UCSD-AML1 (cell line): ENCODE measurements at regions not wholly inside any gene's neighbourhood (a gene's known extent, or its start where the extent isn't known, plus 50 kb on each side); places are given as distances from the start of the nearest gene placed in this dataset.
"Not testable (repeated sequence)": the region's sequence is repeated elsewhere in the genome, so short reads cannot be mapped to it uniquely, and the experiment has no call there.

Source experiments
- DNase-seq: peaks from one replicate; lab custom pipeline; 2025; ENCODE audit not compliant: unreplicated experiment; lab: John Stamatoyannopoulos, UW

DNA sequence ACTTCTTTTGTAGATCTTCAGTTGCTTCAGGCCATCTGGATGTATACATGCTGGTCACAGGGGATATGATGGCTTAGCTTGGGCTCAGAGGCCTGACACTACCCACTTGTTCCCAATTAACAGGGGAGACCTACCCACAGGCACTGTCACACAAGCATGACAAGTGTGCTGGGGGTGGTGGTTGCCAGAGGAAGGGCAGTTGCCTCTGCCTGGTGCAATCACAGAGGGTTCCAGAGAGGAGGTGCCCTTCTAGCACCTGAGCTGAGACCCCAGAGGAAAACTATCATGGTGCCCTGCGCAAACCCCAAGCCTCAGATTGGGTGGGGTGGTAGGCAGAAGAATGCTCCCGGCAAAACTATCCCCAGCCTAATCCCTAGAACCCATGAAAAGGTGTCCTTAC lies 65.6 kb upstream of the NANOS1 start:
- DNase-seq = no peak

DNA sequence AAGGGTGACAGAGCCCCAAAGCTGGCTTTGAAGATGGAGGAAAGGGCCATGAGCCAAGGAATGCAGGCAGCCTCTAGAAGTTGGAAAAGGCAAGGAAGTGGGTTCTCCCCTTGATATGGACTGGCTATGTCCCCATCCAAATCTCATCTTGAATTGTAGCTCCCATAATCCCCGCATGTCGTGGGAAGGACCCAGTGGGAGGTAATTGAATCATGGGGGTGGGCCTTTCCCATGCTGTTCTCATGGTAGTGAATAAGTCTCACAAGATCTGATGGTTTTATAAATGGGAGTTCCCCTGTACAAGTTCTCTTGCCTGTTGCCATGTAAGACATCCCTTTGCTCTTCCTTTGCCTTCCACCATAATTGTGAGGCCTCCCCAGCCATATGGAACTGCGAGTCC lies 65.0 kb upstream of the NANOS1 start:
- not testable (repeated sequence) for DNase-seq

DNA sequence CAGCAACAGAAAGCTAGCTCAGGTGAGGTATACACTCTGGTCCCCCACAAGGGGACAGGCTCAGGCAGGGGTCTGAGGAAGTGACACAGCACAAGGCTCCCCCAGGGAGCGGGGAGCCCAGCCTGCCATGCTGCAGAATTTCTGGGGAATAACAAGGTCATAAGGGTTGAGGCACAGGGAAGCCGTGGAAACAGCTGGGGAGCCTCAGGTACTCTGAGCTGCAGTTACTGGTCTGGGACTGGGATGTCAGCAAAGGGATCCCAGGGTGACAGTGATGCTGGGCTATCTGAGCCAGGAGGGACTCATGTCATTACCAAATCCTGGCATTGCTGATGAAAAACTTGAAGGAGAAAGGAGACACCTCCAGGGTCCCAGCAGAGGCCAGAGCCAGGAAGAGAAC lies 64.4 kb upstream of the NANOS1 start:
- no peak for DNase-seq

DNA sequence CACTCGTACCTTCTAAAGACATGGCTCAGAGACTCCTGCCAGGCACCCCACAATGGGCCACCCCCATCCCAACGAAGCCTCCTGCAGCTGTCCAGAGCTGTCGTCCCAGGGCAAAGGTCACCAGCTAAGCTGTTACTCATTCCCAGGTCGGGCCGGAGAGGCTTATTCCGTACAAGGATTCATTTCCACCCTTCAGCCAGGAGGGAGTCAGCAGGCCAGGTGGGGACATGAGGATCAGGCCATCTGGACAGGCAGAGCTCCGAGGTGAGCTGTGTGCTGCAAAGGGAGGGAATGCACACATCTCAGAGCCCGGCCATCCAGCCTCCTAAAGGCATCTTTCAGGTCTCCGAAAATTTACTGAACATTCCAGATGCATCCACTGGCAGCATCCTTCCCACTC lies 63.9 kb upstream of the NANOS1 start:
- DNase-seq = no peak

DNA sequence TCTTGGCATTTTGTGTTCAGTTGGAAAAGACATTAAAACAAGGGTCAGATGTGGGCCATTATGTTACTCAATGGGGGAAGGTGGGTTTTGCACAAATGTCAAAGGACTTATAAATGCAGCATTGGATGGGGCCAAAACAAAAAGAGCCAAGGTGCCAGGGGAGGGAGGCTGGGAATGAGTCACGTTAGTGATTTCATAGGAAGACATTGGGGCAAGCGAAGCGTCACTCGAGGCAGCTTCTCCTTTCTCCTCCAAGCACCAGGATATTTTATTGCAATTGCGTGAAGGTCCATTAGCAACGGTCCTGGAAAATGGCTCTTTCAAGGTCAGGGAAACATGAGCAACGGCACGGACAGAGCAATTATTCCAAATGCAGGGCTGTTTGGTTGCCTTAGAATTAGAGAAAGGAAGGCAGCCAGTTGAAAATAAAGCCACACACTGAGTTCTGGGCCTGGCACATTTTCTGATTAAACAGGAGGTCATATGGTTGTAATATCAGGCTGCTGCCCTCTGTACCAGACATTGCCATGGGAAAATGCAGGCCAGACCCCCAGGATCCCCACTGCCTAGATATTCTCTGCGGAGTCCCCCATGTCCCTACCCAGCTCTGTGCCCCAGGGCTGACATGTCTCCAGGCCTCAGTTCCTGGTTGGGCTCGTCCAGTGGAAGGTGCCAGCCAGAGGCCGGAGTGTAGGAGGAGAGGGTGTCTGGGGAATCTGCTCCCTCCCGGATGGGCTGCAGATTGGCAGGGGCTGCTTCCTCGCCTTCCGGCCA lies 63.3 kb upstream of the NANOS1 start:
- DNase-seq = no peak

DNA sequence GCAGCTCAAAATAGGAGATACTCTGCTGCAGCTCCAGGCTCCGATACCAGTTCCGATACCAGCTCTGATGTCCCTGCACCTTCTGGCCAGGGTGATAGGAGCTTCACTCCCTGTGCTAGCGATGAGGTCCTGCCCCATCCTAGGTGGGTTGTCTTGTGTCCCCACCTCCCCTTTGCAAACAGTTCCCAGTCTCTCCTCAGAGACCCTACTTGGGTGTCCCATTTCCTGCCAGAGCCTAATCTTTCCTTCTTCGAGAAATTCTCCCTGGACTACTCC lies 62.7 kb upstream of the NANOS1 start:
- DNase-seq = no peak

DNA sequence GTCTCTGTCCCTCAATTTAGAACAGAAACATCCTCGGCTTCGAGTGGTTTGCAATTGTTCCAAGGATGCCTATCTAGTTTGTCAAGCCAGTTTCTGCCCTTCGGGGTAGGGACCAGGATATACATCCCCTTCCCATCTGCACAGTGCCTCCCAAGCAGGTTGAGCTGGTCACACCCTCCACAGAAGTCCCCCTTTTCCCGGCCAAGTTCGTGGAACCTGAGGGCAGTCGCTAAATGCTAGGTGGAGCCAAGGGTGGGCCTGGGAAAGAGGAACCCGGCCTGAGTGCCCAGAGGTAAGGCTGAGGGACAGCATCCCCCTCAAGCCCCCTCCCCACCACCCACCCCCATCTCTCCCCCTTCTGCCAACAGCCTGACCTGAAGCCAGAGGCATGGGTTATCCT lies 62.4 kb upstream of the NANOS1 start:
- no peak for DNase-seq

DNA sequence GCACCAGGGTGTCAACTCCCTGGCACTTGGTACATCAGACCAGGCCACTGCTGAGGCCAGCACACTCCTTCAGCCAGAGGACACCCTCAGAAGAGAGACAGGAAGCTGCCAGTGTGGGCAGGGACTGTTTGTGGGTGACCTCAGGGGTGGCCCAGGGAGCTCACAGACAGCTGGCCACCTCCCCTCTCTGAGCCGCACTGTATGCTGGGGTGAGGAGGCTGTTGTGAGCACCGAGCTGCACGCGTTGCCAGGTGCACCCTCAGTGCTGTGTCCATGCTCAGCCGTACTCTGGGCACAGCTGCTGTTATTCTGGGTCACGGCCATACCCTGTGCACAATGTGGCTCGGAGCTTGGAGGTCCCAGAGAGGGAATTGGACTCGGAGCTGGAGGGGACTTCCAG lies 61.5 kb upstream of the NANOS1 start:
- DNase-seq = no peak

DNA sequence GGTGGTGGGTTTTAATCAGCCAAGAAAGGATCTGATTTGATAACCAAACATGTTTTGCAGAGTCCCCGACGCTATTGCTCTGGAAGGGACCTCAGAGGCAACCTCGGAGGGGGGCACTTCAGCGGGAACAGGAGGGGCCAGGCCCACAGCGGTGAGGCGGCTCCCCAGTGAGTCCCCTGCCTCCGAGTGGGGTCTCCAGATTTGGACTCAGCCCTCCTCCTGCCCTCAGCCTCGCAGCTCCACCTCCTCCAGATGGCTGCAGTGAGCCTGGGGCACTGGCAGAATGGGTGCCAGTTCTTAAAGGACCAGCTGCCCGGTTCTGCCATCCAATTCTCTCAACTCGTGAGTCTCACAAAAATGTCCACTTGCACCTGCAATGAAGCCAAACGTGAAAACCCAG lies 61.0 kb upstream of the NANOS1 start:
- no peak for DNase-seq

DNA sequence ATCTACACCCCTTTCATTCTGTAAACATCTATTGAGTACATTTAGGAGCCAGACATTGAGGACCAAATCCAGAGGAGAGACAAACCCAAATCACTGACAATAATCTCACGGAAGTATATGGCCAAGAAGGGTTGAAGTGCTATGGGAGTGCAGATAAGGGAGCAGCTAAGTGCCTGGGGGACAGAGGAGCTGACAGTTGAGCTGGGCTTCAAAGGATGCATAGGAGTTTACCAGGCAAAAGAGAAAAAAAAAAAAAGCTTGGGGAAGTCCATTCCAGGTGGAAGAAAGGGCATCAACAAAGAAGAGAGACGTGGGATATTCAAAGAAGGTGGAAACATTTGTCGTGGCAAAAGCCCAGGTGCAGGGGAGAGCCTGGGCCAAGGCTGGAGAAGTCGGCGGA lies 60.5 kb upstream of the NANOS1 start:
- no peak for DNase-seq

DNA sequence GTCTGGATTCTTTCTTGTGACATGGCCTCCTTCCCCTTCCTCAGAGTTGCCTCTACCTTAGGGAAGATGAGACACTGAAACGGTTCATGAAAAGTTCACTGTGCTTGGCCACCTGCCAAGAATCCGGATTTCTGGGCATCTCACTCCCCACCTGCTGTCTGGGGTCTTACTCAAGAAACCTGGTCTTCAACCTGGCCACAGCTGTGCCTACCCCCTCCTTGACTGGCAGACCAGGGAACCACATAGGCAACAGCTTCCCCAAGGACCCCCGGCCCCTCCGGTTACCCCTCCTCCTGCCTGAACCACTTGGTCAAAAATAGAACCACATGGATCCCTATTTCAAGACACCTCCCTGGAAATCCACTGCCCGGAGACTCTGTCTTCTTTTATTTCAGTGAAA lies 58.7 kb upstream of the NANOS1 start:
- DNase-seq = no peak

DNA sequence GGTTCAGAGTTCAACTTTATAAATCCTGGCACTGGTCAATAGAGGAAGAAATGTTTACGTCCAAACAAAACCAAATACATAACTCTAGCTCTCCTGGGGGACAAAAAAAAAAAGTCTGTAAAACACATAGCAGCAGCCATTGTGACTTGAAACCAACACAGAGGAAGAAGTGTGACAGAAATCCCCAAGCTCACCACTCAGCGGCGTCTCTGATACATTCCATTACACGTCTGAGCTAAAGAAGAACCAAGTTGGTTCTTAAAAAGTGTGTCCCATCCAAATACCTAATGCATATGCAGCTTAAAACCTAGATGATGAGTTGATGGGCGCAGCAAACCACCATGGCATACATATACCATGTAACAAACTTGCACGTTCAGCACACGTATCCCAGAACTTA lies 58.3 kb upstream of the NANOS1 start:
- DNase-seq = no peak

DNA sequence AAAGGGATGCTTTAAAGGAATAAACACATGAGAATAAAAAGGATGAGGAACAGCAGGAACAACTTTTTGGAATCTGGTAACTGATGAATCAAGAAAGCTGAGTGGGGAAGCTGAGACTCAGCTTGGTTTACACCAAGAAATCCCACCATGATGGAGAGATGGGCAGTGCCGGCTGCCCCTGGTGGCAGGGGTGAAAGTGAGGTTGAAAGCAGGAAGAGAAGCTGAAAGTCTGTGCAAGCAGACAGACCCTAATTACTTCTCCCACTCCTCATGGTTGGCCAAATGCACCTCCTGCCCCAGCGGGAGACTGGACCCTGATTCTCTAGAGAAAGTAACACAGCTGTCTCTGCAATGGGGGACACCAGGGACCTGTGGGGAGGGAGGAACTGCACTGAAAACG lies 57.6 kb upstream of the NANOS1 start:
- DNase-seq = no peak

DNA sequence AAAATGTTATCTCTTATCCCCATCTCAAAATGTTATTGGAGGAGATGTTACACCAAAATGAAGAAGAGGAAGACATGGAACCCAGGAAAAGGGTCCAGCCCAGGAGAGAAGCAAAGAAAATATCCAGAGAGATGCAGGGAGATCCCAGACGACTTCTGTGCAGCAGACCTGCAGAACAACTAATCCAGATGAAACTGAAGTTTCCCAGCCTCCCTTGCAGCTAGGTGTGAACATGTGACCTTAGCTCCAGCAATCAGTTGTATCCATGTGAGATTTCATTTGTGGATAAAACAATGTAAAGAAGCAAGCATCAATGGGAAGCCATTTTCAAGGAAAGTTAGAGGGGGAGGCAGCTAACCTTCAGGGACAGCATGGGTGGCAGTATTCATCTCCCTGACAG lies 55.8 kb upstream of the NANOS1 start:
- DNase-seq = no peak

DNA sequence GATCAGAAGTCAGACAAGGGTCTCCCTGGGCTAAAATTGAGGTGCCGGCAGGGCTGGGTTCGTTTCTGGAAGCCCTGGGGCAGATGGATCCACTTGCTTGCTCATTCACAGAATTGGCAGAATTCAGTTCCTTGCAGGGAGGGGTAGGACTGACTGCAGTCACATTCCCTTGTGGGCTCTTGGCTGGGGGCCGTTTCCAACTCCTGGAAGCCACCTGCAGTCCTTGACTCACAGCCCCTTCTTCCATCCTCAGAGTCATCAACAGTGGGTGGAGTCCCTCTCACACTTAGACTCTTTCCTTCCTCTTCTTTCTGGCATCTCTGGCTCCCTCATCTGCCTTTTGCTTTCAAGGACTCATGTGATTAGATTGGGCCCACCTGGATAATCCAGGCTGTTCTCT lies 54.6 kb upstream of the NANOS1 start:
- no peak for DNase-seq

DNA sequence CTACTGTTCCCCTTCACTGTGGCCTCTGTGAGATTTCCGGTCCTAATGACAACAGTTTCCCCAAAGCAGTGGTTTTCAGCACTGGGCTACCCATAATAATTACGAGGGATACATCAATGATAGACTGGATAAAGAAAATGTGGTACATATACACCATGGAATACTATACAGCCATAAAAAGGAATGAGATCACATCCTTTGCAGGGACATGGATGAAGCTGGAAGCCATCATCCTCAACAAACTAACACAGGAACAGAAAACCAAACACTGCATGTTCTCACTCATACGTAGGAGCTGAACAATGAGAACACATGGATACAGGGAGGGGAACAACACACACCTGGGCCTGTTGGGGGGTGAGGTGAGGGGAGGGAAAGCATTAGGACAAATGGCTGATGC lies 53.3 kb upstream of the NANOS1 start:
- not testable (repeated sequence) for DNase-seq

DNA sequence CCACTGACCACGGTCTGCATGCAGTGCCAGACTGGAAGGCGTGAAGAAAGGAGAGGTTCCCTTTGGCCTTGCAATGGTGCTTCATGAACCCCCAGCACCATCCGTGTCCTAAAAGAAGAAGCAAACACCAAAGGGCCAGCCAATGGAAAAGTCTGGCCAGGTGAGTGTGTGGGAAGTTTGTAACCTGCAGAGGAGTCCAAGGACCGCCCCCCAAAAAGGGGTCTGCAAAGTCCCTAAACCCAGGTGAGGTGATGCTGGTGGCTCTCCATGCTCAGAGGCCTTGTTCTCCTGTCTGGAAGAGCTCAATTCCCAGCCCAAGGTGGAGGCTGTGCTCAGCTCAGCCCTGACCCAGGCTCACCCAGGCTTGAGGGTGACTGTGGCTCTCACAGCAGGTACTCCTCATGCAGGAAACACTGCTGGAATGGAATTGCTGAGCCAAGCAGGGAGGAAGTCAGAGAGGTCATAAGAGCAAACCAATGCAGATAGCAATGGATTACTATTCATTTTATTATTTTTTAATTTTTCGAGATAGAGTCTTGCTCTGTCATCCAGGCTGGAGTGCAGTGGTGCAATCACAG lies 52.4 kb upstream of the NANOS1 start:
- no peak for DNase-seq

DNA sequence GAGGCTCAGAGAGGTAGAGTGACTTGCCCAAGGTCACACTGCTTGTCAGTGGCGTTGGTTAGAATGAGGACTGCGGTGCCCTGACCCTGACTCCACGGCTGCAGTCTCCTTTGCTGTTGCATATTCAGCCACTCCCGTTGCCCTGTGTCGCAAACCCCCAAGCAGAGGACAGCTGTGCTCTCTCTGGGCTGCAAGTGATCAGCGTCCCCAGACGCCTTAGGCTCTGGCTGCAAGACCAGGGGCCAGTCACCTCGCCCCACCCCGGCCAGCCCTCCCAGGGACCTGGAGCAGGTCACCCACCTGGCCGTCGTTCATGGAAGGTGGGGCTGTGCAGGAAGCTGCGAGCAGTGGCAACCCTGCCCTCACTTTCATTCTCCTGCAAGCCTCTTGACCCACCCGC lies 51.7 kb upstream of the NANOS1 start:
- no peak for DNase-seq

DNA sequence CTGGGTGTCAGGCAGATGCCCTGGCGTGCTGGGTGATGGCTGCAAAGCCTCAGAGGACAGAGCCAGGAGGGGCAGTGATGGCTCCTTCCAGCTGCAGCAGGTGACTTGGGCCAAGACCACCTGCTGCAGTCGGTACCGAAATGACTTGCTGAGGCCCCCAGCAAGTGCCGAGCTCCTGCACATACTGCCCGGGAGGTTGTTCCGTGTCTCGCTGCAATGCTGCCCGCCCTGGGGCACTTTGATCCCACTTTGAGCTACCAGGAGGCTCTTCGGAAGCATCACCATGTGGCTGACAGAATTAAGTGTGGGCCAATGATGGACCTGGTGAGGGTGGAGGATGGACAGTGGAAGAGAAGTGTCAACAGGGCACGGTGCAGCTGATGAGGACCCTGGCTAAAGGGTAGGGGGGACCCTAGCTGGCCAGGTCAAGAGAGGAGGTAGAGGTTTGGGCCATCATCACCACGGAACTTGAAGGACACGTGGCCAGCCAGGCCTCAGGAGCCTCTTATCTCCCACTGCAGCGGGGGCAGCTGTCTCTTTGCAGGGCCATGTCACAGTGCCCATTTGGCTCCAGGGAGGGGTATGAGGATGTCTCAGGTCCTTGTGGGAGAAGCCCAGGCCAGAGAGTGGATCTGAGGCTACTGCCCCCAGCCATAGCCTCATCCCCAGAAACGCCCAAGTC lies 51.1 kb upstream of the NANOS1 start:
- no peak for DNase-seq

DNA sequence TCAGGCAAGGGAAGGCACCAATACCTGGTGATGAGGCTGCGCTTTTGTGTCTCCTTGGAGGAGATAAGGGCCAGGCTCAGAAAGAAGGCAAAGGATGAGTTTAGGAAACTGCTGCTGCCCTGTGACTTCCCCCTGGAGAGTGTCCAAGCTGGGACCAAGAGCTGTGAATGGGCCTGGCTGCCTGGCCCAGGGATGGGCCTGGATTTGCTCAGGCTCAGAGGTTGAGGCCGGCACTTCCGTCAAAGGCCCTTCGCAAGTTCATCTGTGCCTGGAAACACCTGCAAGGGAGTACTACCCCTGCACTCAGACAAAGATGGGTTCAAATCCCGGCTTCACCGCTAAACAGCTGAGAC lies 50.5 kb upstream of the NANOS1 start:
- no peak for DNase-seq

DNA sequence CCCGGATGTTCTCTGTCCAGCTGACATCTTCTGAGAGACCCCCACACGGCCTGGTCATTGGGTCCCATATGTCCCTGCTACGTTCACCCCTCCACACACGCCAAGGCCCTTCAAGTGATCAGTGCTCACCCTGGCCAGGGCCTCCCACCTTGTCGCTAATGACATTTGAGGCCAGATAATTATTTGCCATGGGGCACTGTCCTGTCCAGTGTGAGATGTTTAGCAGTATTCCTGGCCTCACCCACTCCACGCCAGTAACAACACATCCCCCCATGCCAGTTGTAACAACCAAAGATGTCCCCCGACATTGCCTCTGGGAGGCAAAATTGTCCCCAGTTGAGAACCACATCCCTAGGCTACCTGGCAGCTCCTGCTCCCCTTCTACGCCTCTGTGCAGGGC lies 49.9 kb upstream of the NANOS1 start:
- no peak for DNase-seq
